SJSA1 (cell line): ENCODE measurements at regions not wholly inside any gene's neighbourhood (a gene's known extent, or its start where the extent isn't known, plus 50 kb on each side); places are given as distances from the start of the nearest gene placed in this dataset.

ENCODE experiments used
- DNase-seq, 2 experiments: peaks; one replicate each; pipeline ENCODE4 v3.0.0-alpha.2; 2015 to 2020; ENCODE audit warnings: low spot score in 2 of 2, low read depth in 1 of 2
- H3K27ac ChIP-seq: fragments of 250-450 bp; sonication (Bioruptor Pico); 2 replicates; pipeline ENCODE4 v1.5.1; 2020; ENCODE audit warnings: mild to moderate bottlenecking, moderate library complexity
- H3K27me3 ChIP-seq: fragments of 250-450 bp; sonication (Bioruptor Pico); replicated peaks from 2 replicates; pipeline ENCODE4 v1.5.1; 2020; ENCODE audit warnings: mild to moderate bottlenecking, moderate library complexity
- H3K36me3 ChIP-seq: fragments of 250-450 bp; sonication (Bioruptor Pico); 2 replicates; pipeline ENCODE4 v1.5.1; 2020; ENCODE audit warnings: mild to moderate bottlenecking
- H3K4me1 ChIP-seq: fragments of 250-450 bp; sonication (Bioruptor Pico); replicated peaks from 2 replicates; pipeline ENCODE4 v1.6.1; 2021; ENCODE audit warnings: mild to moderate bottlenecking
- H3K4me3 ChIP-seq: fragments of 250-450 bp; sonication (Bioruptor Pico); 2 replicates; pipeline ENCODE4 v1.5.1; 2020; ENCODE audit warnings: mild to moderate bottlenecking
- H3K9me3 ChIP-seq: fragments of 250-450 bp; sonication (Bioruptor Pico); replicated peaks from 2 replicates; pipeline ENCODE4 v1.5.1; 2020; ENCODE audit warnings: mild to moderate bottlenecking

GRCh38 chr21:34022627-34023335 lies 50.6 kb upstream of the MRPS6 start:
- Histone ChIP-seq H3K36me3 (no peaks in the 10 kb centered on the region), H3K9me3 (no peaks in the 10 kb centered on the region), H3K4me3 (no peak overlapping the region), H3K27ac (0 out of 2 replicates have a peak overlapping the region, but pooled peaks have one; percentile 7), H3K4me1 (peaks cover 32% of the 10 kb centered on the region), H3K27me3 (no peaks in the 10 kb centered on the region)
- DNase-seq: peak in 1 of 2 experiments; percentile 41

GRCh38 chr21:34021726-34022125 lies 51.7 kb upstream of the MRPS6 start:
- Histone ChIP-seq H3K27me3 (no peaks in the 10 kb centered on the region), H3K4me3 (no peak overlapping the region), H3K27ac (no peak overlapping the region), H3K9me3 (no peaks in the 10 kb centered on the region), H3K36me3 (no peaks in the 10 kb centered on the region), H3K4me1 (peaks cover 28% of the 10 kb centered on the region)
- DNase-seq: no peak

GRCh38 chr21:34020983-34021553 lies 52.3 kb upstream of the MRPS6 start:
- DNase-seq: no peak
- Histone ChIP-seq H3K36me3 (no peaks in the 10 kb centered on the region), H3K4me1 (peaks cover 28% of the 10 kb centered on the region), H3K27ac (no peak overlapping the region), H3K27me3 (no peaks in the 10 kb centered on the region), H3K9me3 (no peaks in the 10 kb centered on the region), H3K4me3 (no peak overlapping the region)

DNA sequence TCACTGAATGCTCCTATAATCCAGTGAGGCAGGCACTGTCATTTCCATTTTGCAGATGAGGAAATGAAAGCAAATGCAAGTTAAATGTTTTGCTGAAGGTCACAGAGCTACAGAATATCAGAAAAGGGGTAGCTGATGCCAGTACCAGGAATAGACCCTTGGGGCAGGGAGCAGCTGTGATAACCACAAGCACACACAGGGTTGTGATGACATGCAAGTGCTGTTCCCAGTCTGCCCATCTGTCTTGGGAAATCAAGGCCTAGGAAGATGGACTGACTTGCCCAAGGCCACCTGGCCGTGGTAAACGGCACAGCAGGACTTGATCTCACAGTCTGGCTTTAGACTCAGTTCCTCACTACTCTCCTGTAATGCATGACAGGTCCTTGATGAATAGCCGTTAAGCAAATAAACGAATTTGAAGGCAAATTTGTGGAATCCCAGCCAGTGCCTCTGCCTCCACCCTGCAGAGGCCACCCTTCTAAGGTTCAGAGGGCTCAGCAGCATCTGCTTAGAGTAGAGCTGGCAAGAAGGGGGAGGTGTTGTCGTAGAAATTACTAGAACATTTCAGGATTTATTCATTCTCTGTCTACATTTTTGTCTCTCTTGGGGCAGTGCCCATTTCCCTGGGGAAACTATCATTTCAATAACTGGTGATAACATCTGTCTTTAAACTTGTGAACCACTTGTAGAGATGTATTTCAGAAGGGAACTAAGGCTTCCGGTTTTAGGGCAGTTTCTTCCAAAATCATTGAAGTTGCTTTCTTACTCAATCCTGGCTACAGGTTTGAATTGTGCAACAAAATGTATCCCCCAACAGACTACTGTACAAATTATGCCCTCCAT lies 53.2 kb upstream of the MRPS6 start:
- Histone ChIP-seq H3K36me3 (no peaks in the 10 kb centered on the region), H3K4me3 (no peak overlapping the region), H3K27ac (no peak overlapping the region), H3K9me3 (0 out of 2 replicates have a peak, but pooled peaks cover 4% of the 10 kb centered on the region), H3K27me3 (no peaks in the 10 kb centered on the region), H3K4me1 (peaks cover 28% of the 10 kb centered on the region)
- no peak for DNase-seq

DNA sequence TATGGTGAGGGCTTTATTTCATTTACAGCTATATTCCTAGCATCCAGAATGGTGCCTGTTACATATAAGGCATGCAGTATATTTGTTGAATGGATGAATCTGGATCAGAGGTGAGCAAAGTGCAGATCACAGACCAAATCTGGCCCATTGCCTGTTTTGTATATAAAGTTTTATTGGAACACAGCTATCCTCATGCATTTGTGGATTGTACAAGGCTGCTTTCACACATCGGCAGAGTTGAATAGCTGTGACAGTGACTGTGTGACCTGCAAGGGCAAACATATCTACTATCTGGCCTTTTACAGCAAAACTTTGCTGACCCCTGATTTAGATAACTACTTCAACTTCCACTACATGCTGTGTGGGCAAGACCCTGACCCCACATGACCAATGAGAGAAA lies 54.0 kb upstream of the MRPS6 start:
- Histone ChIP-seq H3K9me3 (0 out of 2 replicates have a peak, but pooled peaks cover 5% of the 10 kb centered on the region), H3K36me3 (no peaks in the 10 kb centered on the region), H3K4me1 (peaks cover 25% of the 10 kb centered on the region), H3K4me3 (no peak overlapping the region), H3K27me3 (no peaks in the 10 kb centered on the region), H3K27ac (no peak overlapping the region)
- DNase-seq: no peak

DNA sequence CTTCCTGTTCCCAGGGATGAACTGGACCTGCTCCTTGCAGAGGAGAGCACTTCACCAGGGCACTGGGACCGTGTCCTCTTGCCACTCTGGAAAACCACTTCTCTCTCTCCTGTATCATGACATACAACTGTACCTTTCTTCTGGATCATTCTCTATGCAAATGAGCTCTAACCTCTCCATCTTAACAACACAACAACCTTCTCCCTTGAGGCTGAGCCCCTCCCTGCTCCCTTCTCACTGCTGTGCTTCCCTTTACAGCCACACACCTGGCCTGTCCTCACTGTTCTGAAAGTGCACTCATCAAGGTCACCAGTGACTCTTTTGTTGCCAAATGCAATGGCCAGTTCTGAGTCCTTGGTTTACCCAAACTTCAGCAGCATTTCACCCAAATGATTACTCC lies 54.5 kb upstream of the MRPS6 start:
- peaks cover 23% of the 10 kb centered on the region for H3K4me1 ChIP-seq
- H3K36me3 ChIP-seq: no peaks in the 10 kb centered on the region
- DNase-seq: no peak
- no peak overlapping the region for H3K27ac ChIP-seq
- H3K9me3 ChIP-seq: 0 out of 2 replicates have a peak, but pooled peaks cover 5% of the 10 kb centered on the region
- H3K27me3 ChIP-seq: no peaks in the 10 kb centered on the region
- no peak overlapping the region for H3K4me3 ChIP-seq

DNA sequence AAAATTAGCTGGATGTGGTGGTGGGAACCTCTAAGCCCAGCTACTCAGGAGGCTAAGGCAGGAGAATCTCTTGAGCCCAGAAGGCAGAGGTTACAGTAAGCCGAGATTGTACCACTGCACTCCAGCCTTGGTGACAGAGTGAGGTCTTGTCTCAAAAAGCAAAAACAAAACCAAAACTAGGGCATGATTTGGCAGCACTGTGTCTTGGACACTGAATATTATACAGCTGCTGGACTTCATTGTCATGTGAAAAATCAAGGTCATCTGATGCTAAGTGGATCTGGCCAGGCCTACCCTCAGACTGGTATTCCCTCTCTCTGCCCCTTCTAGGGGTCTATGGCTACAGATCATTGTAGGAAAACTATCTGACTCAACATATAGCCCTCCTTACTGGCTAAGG lies 55.2 kb upstream of the MRPS6 start:
- DNase-seq: no peak
- Histone ChIP-seq H3K4me3 (no peak overlapping the region), H3K4me1 (peaks cover 16% of the 10 kb centered on the region), H3K27me3 (no peaks in the 10 kb centered on the region), H3K27ac (no peak overlapping the region), H3K9me3 (0 out of 2 replicates have a peak, but pooled peaks cover 5% of the 10 kb centered on the region), H3K36me3 (no peaks in the 10 kb centered on the region)

- Histone ChIP-seq H3K36me3 (no peaks in the 10 kb centered on the region), H3K27ac (no peak overlapping the region), H3K4me1 (peaks cover 7% of the 10 kb centered on the region), H3K4me3 (no peak overlapping the region), H3K9me3 (0 out of 2 replicates have a peak, but pooled peaks cover 10% of the 10 kb centered on the region), H3K27me3 (no peaks in the 10 kb centered on the region)
- DNase-seq: no peak
Observed at GRCh38 chr21:34017039-34017961, 56.1 kb upstream of the MRPS6 start.

- DNase-seq: no peak
- Histone ChIP-seq H3K27ac (no peak overlapping the region), H3K4me1 (no peaks in the 10 kb centered on the region), H3K36me3 (no peaks in the 10 kb centered on the region), H3K9me3 (peaks cover 15% of the 10 kb centered on the region), H3K4me3 (no peak overlapping the region), H3K27me3 (no peaks in the 10 kb centered on the region)
Observed at GRCh38 chr21:34012640-34013039, 60.7 kb upstream of the MRPS6 start.

DNA sequence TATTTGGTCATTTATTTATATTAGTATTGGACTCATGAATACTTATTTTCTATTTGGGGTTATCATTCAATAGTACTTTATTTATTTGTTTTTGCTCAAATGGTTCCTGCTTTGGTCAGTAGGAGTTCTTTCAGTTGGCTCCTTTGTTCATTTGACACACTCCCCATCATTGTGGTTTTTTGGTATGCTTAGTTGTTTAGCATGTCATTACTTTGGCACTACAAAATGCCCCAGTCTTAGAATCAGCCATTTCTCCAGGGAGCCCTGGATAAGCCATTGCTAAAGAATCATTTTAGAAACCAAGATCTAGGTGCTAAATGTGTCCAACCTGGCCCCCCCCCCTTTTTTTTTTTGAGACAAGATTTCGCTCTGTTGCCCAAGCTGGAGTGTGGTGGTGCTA lies 61.7 kb upstream of the MRPS6 start:
- no peaks in the 10 kb centered on the region for H3K27me3 ChIP-seq
- H3K4me3 ChIP-seq: no peak overlapping the region
- H3K4me1 ChIP-seq: no peaks in the 10 kb centered on the region
- peaks cover 15% of the 10 kb centered on the region for H3K9me3 ChIP-seq
- H3K27ac ChIP-seq: no peak overlapping the region
- DNase-seq: peak in 1 of 2 experiments; percentile 50
- no peaks in the 10 kb centered on the region for H3K36me3 ChIP-seq

DNA sequence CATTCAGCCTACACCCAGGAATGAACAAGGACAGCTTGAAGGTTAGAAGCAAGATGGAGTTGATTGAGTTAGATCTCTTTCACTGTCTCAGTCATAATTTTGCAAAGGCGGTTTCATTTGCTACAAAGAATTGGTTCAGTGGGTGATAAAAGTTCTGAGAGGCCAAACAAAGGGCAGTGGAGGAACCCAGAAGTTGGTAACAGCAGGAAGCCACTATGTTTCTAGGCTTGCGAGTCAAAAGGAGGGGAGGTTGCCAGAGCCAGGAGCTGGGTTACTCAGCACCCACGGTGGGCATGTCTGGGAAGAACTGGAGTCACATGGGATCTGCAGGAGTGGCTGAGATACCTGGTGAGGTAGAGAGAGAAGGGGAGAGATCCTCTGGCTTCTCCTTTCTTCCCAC lies 64.2 kb upstream of the MRPS6 start:
- peaks cover 10% of the 10 kb centered on the region for H3K9me3 ChIP-seq
- no peak overlapping the region for H3K27ac ChIP-seq
- H3K4me3 ChIP-seq: no peak overlapping the region
- H3K36me3 ChIP-seq: no peaks in the 10 kb centered on the region
- H3K4me1 ChIP-seq: no peaks in the 10 kb centered on the region
- DNase-seq: no peak
- H3K27me3 ChIP-seq: no peaks in the 10 kb centered on the region

DNA sequence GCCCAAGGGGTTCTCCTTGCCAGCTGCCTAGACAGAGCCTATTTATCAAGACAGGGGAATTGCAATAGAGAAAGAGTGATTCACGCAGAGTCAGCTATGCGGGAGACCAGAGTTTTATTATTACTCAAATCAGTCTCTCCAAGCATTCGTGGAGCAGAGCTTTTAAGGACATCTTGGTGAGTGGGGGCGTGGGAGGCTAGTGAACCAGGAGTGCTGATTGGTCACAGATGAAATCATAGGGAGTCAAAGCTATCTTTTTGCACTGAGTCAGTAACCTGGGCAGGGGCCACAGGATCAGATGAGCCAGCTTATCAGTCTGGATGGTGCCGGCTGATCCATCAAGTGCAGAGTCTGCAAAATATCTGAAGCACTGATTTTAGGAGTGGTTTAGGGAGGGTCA lies 64.8 kb upstream of the MRPS6 start:
- H3K4me3 ChIP-seq: no peak overlapping the region
- H3K4me1 ChIP-seq: no peaks in the 10 kb centered on the region
- no peak for DNase-seq
- H3K27ac ChIP-seq: no peak overlapping the region
- peaks cover 10% of the 10 kb centered on the region for H3K9me3 ChIP-seq
- H3K27me3 ChIP-seq: no peaks in the 10 kb centered on the region
- H3K36me3 ChIP-seq: no peaks in the 10 kb centered on the region

GRCh38 chr21:34006611-34007168 lies 66.7 kb upstream of the MRPS6 start:
- H3K4me1 ChIP-seq: no peaks in the 10 kb centered on the region
- H3K9me3 ChIP-seq: peaks cover 2% of the 10 kb centered on the region
- H3K4me3 ChIP-seq: no peak overlapping the region
- no peak for DNase-seq
- H3K27ac ChIP-seq: no peak overlapping the region
- no peaks in the 10 kb centered on the region for H3K27me3 ChIP-seq
- H3K36me3 ChIP-seq: no peaks in the 10 kb centered on the region
